ENCODE measurements at regions not wholly inside any gene's neighbourhood (a gene's known extent, or its start where the extent isn't known, plus 50 kb on each side); places are given as distances from the start of the nearest gene placed in this dataset.
"Not testable (repeated sequence)": the region's sequence is repeated elsewhere in the genome, so short reads cannot be mapped to it uniquely, and the experiment has no call there.

DNA sequence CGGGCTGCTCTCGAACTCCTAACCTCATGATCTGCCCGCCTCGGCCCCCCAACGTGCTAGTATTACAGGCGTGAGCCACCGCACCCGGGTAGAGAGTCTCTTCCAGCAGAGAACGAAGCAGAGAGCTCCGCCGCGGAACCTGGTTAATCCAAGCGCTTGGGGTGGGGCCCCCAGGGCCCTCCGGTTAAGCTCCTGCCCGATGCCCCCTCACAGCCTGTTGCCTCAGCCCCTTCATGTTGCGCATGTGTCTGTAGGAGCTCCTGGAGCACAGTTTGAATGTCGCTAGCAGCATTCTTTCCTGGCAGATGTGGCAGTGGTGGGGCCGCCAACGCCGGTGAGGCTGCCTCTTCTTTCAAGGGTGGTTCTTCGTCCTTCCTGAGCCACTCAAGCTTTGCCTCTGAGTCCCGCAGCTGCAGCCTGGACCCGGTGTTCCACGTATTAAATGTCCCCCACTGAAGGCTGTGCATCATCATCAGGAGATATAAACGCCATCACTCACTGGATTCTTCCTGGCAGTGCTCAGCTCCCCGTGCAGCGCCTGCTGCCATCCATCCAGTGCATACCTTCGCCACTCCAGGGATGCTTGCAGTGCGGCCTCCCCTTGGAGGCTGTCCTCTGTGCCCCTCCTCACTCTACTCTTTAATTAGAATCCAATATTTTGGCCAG, 1919.3 kb downstream of the PCDH9 start:
- intact Hi-C loops (cut with DNase I): no loop called here
- no peak for DNase-seq (ENCODE audit: low spot score)

DNA sequence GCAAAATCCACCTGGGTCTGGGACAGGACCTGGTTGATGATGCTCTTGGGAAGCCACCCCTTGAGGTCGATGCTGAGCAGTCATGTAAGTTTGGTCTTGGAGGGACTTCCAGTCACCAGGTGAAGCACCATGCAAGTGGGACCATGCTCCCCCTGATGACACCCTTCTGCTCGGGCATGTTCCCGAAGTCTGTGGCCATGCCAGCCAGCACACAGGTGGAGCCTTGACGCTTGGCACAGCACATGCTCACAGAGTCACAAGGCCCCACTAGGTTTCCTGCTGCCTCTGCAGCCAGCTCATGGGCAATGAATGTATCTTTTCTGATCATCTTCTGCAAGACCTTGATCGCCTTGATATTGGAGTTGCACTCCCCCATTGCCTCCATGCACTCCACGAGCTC, 1920.2 kb downstream of the PCDH9 start:
- intact Hi-C loops (cut with DNase I): no loop called here
- DNase-seq (ENCODE audit: low spot score): no peak

DNA sequence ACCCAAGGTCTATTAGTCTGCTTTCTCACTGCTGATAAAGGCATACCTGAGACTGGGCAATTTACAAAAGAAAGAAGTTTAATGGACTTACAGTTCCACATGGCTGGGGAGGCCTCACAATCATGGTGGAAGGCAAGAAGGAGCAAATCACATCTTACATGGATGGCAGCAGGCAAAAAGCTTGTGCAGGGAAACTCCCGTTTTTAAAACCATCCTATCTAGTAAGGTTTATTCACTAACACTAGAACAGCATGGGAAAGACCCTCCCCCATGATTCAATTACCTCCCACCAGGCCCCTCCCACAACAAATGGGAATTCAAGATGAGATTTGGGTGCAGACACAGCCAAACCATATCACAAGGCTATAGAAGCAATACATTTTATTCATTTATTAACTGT, 1921.4 kb downstream of the PCDH9 start:
- intact Hi-C loops (cut with DNase I); DNase-seq (ENCODE audit: low spot score): not testable (repeated sequence)

DNA sequence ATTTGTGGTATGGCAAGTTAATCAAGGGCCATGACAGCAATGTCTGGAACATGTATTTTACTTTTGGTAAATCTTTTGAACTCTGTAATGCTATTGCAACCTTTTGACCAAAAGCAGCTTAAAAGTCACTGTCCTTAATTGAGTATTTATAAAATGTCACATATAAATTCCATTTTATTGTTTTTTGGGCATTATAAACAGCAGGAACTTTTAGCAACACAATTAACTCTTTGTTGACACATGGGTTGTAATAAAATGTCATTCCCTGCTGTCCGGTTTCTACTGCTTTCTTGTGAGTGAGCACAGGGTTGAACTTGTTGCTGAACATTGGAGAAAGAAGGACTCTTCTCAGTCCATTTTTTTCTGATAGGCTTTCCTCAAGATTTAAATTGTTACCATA, 1923.1 kb downstream of the PCDH9 start:
- intact Hi-C loops (cut with DNase I): no loop called here

DNA sequence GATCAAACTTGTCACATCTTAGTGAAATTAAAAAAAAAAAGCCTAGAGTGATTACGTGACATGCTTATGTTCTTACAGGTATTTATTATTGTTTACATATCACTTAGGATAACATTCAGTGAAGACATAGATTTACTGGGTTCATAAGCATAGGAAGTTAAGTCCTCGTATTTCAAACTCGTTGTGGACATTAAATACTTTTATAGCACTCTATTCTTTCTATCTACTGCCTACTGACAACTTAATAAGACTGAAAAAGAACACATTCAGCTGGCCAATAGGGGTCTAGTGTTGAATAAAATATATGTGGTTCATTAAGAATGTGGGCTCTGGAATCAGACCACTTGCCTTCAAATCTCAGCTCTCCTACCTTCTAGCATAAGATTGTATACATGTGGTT, 1927.4 kb downstream of the PCDH9 start:
- no peak for DNase-seq (ENCODE audit: low spot score)
- intact Hi-C loops (cut with DNase I): no loop called here

More for the DNA sequence above, 1923.1 kb downstream of the PCDH9 start:
- no peak for DNase-seq (ENCODE audit: low spot score)

DNA sequence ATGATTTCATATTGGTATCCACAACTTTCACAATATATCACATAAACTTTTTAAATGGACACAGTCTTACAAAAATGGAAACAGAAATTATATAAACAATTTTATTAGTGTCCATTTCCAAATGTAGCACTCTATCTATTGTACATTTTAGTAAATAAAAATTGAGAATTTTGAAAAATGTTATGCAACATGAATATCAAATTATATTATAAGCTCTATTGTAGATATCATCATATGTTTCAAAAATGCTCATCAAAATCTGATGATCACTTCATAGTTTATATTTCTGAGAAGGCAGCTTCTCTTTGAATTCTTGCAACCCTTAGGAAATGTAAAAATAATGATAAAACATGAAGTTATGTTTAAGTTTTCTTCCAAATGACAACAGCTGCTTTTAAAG, 1928.6 kb downstream of the PCDH9 start:
- intact Hi-C loops (cut with DNase I): no loop called here
- DNase-seq (ENCODE audit: low spot score): no peak

DNA sequence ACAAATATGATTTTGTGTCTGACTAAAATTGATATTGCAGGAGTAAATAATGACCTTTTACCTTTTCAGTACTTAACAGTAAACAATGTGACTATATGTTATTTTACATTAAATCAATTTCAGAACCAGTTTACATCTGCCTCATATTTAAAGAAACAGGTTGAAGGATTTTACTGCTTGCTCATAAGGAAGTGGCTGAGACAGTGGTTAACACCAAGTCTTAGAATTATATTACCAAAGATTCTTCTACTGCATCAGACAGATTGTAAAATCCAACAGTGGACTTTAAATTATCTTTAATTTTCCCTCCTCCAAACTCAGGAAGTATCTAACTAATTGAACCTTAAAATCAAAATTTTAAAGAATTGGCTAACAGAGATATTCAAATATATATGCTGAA, 1929.9 kb downstream of the PCDH9 start:
- intact Hi-C loops (cut with DNase I): no loop called here
- DNase-seq (ENCODE audit: low spot score): no peak

DNA sequence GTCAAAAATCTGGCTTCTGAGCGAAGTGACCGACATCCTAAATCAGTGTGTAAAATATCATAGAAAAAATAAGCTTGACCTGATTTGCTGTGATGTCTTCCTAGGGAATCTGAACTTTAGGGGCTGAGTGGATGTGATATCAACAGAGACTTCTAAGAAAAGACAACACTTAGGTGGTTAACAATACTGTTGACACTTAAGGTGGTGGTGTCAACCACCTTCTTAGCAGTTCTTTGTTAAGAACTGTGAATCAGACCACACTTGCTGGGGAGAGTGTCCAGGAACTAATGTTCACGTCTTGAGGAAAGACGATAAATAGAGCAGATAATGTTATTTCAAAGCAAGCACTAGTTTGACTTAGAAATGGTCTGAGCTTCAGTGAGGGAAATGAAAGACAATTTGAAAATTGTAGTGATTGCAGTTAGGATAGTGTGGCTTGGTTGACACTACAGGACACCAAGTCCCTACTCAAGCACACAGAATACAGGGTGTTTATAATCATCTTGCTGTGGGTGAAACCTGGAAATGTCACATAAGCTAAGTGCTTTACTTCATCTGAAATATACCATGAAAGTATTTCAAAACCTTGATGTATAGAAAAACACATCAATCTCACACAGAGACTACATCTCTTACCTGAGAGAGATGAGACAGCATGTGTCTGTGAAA, 1936.5 kb downstream of the PCDH9 start:
- no peak for DNase-seq (ENCODE audit: low spot score)
- intact Hi-C loops (cut with DNase I): no loop called here

DNA sequence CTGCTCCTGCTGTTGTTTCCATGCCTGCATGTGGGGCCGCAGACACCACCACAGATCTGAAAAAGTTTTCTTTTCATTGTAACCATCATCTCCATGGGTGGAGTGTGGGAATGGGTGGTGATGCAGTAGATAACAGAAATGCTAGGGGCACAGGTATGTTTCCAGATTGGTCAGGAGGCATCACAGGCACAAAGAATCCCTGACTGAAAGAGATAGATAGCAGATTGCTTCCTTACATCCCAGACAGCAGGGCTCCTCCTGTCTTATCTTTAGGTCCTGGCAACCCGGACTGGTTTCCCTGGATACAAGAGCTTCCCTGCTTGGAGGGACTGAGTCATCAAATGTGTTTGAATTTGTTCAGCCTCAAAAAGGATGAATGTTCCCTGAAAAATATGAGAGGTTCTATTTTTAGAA, 1937.6 kb downstream of the PCDH9 start:
- intact Hi-C loops (cut with DNase I): no loop called here
- no peak for DNase-seq (ENCODE audit: low spot score)

DNA sequence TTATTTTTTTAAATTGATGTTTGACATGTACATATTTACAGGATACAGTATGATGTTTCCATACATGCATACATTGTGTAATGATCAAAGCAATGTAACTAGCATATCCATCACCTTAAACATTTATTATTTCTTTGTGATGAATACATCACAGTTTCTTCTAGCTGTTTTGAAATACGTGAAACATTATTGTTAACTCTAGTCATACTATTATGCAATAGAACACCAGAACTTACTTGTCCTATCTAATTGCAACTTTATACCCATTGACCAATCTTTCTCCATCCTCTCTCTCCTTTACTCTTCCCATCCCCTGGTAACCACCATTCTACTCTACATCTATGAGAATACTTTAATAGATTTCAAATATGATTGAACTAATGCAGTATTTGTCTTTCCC, 1942.7 kb downstream of the PCDH9 start:
- no peak for DNase-seq (ENCODE audit: low spot score)
- intact Hi-C loops (cut with DNase I): no loop called here

DNA sequence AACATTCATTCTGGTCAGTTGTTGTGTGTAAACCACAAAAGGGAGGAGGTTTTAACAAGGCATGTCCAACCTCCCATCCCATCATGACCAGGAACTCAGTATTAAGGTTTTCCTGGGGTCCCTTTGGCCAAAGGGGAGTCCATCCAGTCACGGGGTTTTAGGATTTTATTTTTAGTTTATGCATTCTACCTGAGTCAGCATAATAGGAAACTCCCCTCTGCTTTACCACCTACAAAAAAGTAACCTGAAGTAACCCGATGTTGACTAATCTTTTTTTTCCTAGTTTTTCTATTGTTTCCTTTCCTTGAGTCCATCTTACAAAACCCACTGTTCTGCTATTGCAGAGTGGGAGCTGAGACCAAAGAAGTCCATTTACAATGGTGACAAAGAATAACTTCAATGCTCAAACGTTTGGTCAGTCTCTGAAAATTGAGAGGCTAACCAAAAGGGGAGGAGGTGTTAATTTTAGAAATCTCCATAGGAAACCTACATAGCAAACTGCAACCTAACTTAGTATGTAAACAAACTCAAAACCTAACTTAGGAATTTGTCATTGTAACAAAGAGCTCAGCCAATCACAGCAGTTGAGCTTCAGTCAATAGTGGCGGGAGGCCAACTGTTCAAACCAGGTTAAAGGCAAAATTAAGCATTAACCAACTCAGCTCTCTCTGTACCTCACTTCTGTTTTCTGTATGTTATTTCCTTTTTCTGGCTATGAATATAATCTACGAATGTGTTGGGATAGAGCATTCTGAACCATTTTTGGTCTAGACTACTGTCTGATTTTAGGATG, 1954.1 kb downstream of the PCDH9 start:
- no peak for DNase-seq (ENCODE audit: low spot score)
- intact Hi-C loops (cut with DNase I): no loop called here

DNA sequence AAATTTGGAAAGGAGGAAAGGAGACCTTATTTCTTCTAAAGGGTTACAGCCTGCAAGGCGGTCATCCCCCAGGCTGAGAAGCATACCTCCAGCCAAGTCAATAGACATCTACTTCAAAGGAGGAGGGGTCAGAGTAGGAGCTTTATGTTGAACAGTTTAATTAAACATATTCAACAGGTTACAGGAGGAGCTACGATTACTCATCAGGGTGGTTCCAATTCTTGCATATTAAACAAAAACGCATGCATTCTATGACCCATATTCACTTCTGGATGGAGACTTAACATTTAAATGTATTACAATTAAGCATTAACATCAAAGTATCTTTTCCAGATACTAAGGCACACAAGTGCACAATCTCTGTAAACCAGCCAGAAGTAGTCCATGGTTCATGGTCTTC, 1955.0 kb downstream of the PCDH9 start:
- intact Hi-C loops (cut with DNase I): no loop called here
- DNase-seq (ENCODE audit: low spot score): no peak

DNA sequence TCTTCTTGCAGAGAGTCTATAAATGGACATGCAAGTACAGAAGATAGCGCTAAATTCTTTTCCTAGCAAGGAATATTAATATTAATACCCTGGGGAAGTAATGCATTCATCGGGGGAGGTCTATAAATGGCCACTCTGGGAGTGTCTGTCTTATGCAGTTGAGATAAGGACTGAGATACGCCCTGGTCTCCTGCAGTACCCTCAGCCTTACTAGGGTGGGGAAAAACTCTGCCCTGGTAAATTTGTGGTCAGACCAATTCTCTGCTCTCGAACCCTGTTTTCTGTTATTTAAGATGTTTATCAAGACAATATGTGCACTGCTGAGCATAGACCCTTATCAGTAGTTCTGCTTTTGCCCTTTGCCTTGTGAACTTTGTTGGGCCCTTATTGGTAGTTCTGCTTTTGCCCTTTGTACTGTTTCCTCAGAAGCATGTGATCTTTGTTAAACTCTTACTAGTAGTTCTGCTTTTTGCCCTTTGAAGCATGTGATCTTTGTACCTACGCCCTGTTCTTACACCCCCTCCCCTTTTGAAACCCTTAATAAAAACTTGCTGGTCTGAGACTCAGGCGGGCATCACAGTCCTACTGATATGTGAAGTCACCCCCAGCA, 1956.2 kb downstream of the PCDH9 start:
- intact Hi-C loops (cut with DNase I); DNase-seq (ENCODE audit: low spot score): not testable (repeated sequence)

DNA sequence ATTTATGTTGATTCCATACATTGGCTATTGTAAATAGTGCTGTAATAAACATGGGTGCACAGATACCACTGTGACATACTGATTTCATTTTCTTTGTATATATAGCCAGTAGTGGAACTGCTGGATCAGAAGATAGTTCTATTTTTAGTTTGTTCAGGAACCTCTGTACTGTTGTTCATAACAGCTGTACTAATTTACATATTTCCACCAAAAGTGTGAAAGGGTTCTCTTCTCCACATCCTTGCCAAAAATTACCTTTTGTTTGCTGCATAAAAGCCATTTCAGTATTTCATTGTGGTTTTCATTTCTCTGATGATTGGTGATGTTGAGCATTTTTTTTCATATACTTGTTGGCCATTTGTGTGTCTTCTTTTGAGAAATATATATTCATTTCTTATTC, 1962.1 kb downstream of the PCDH9 start:
- no peak for DNase-seq (ENCODE audit: low spot score)
- intact Hi-C loops (cut with DNase I): no loop called here

DNA sequence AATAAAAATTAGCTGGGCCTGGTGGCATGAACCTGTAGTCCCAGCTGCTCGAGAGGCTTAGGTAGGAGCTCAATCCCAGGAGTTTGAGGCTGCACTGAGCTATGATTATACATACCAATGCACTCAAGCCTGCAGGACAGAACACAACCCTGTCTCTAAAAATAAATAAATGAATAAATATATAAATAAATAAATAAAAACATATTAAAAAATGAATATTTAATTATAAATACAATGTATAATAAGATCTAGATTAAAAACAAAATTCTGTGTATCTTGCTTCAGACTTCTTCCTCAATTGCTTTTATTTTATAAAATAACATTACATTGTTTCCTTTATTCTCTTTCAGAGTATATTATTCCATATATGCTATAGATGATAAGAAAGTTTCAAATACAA, 1964.1 kb downstream of the PCDH9 start:
- intact Hi-C loops (cut with DNase I): no loop called here
- no peak for DNase-seq (ENCODE audit: low spot score)

DNA sequence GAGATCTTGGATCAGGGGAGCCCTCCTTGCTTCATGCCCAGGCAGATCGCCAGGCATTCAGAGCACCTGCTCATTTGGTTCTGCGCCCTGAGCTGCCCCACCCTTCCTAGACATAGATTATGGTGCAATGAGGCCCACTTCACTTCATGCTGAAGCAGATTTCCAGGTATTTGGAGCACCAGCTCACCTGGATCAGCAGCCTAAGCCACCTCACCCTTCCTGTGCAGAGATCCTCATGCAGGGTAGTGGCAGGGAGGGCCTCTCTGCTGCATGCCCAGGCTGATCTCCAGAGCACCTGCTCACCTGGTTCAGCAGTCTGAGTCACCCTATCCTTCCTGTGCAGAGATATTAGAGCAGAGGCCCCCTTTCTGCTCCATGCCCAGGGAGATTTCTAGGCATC, 1966.1 kb downstream of the PCDH9 start:
- intact Hi-C loops (cut with DNase I): no loop called here
- no peak for DNase-seq (ENCODE audit: low spot score)

DNA sequence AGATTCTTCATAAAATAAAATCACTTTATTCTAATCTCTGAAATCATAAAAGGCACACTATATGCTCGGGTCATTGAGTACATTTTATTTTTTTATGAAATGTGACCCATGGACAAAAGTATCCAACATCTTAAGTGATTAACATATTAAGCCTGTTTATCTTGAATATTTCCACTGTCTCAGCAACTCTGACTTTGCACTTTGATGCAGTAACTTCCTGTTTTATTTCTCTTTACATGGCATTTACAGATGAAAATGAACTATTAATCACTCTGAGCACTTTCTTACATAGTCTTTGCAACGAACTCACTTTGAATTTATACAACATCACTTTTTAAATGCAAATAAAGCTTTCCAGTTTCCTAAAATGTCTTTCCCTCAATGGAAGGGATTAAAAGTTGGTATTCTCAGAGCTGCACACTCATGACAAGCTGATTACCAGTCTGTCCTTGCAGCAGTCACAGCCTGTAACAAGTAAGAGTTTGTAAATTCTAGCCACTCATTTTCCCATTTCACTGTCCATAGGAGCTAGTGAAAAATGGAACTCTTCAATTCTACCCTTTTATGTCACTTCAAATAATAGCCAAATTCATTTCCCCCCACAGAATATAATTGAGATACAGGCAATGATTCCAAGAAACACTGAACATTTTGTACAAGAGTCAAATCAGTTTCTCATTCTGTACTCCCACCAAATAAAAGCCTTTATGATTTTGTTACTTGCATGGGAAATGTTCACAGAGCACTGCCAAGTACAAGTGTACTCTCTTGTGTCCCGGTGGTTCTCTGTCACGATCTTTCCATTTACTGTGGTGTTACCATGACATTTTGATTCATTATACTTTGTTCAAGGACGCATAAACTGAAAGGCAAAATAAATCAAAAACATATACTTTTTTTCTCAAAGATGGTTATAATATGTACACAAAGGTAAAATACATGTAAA, 1968.9 kb downstream of the PCDH9 start:
- DNase-seq (ENCODE audit: low spot score): no peak
- intact Hi-C loops (cut with DNase I): no loop called here

DNA sequence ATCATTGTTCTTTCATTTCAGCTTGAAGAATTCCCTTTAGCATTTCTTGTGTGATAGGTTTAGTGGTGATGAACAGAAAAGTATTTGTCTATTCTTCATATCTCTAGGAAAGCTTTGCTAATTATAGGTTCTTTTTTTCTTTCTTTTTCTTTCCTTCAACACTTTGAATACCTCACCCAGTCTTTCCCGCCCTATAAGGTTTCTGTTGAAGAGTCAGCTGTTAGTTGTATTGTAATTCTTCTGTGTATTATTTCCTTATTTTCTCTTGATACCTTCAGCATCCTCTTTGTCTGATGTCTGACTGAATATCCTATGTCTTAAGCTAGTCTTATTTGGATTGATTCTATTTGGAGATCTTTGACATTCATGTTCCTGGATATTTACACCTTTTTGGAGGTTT, 1989.4 kb downstream of the PCDH9 start:
- DNase-seq (ENCODE audit: low spot score): no peak
- intact Hi-C loops (cut with DNase I): no loop called here

DNA sequence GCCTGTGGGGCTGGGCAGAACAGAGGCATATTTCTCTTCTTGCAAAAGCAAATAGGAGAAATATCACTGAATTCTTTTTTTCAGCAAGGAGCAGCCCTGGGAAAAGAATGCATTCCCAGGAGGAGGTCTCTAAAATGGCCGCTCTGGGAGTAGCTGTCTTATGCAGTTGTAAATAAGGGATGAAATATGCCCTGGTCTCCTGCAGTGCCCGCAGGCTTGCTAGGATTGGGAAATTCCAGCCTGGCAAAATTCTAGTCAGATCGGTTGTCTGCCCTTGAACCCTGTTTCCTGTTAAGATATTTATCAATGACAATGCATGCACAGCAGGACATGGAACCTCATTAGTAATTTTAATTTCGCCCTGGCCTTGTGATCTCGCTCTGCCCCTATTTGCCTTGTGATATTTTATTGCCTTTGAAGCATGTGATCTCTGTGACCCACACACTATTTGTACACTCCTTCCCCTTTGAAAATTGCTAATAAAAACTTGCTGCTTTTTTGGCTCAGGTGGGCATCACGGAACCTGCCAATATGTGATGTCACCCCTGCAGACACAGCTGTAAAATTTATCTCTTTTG, 1993.2 kb downstream of the PCDH9 start:
- DNase-seq (ENCODE audit: low spot score): no peak
- intact Hi-C loops (cut with DNase I): no loop called here

Measured in cardiac septum (tissue), 1 donor.